ENCODE measurements at regions not wholly inside any gene's neighbourhood (a gene's known extent, or its start where the extent isn't known, plus 50 kb on each side); places are given as distances from the start of the nearest gene placed in this dataset.

DNA sequence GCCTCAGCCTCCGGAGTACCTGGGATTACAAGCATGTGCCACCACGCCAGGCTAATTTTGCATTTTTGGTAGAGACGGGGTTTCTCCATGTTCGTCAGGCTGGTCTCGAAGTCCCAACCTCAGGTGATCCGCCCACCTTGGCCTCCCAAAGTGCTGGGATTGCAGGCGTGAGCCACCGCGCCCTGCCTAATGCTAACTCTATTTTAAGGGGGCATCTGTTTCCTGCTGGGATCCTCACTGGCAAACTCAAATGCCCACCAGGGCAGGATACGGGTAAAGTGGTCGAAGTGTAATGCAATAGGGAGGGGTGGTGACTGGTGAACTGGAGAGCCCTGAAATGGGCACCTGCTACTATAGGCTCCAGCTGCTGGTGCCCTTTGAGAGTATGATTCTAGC is 131.9 kb upstream of the ZNF217 start:
- TF ChIP-seq, protein P1, sequence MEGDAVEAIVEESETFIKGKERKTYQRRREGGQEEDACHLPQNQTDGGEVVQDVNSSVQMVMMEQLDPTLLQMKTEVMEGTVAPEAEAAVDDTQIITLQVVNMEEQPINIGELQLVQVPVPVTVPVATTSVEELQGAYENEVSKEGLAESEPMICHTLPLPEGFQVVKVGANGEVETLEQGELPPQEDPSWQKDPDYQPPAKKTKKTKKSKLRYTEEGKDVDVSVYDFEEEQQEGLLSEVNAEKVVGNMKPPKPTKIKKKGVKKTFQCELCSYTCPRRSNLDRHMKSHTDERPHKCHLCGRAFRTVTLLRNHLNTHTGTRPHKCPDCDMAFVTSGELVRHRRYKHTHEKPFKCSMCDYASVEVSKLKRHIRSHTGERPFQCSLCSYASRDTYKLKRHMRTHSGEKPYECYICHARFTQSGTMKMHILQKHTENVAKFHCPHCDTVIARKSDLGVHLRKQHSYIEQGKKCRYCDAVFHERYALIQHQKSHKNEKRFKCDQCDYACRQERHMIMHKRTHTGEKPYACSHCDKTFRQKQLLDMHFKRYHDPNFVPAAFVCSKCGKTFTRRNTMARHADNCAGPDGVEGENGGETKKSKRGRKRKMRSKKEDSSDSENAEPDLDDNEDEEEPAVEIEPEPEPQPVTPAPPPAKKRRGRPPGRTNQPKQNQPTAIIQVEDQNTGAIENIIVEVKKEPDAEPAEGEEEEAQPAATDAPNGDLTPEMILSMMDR (IDR thresholded peaks at IDR 0.05): no peak
- no peak for TF ChIP-seq POLR2A (IDR thresholded peaks at IDR 0.05)

Measured in right lobe of liver (tissue), 4 donors.